ENCODE measurements at regions not wholly inside any gene's neighbourhood (a gene's known extent, or its start where the extent isn't known, plus 50 kb on each side); places are given as distances from the start of the nearest gene placed in this dataset.

- Histone ChIP-seq H3K27me3 (ENCODE audit: insufficient read depth in 3 of 3, low read length in 2 of 3) (no peaks in the 10 kb centered on the region), H3K4me1 (no peaks in the 10 kb centered on the region), H3K36me3 (ENCODE audit: insufficient read depth in 1 of 2, low read depth in 1 of 2) (no peaks in the 10 kb centered on the region), H3K4me3 (no peak overlapping the region), H3K27ac (no peak overlapping the region), H3K9me3 (no peaks in the 10 kb centered on the region)
- no peak for TF ChIP-seq CTCF (IDR thresholded peaks at IDR 0.05)
- no peak for ATAC-seq
- DNase-seq, result no peak
- intact Hi-C loops (cut with DNase I), result no loop called here
- 91 to 97% (median 96%) methylated on average over 1 of the region's 1 CpG for WGBS, 3 donors
Observed at GRCh38 chr9:2284770-2285169, 269.6 kb downstream of the SMARCA2 start.

- no peak for TF ChIP-seq CTCF (IDR thresholded peaks at IDR 0.05)
- ATAC-seq (peak in 3 of 4 donors; percentile 36 to 56 (median 39)), DNase-seq (no peak)
- 68 to 74% (median 69%) methylated on average over 10 of the region's 10 CpGs for WGBS, 3 donors
- Histone ChIP-seq H3K4me1 (no peaks in the 10 kb centered on the region), H3K4me3 (no peak overlapping the region), H3K27me3 (ENCODE audit: insufficient read depth in 3 of 3, low read length in 2 of 3) (no peaks in the 10 kb centered on the region), H3K27ac (no peak overlapping the region), H3K36me3 (ENCODE audit: insufficient read depth in 1 of 2, low read depth in 1 of 2) (no peaks in the 10 kb centered on the region), H3K9me3 (no peaks in the 10 kb centered on the region)
- intact Hi-C loops (cut with DNase I), result no loop called here
Observed at GRCh38 chr9:2285416-2286332, 270.5 kb downstream of the SMARCA2 start.

- intact Hi-C loops (cut with DNase I), result no loop called here
- no peak overlapping the region for H3K27ac ChIP-seq
- 95 to 100% (median 100%) methylated on average over 1 of the region's 1 CpG for WGBS, 3 donors
- TF ChIP-seq CTCF (IDR thresholded peaks at IDR 0.05), result no peak
- no peaks in the 10 kb centered on the region for H3K27me3 ChIP-seq (ENCODE audit: insufficient read depth in 3 of 3, low read length in 2 of 3)
- no peaks in the 10 kb centered on the region for H3K36me3 ChIP-seq (ENCODE audit: insufficient read depth in 1 of 2, low read depth in 1 of 2)
- ATAC-seq (no peak), DNase-seq (no peak)
- H3K4me1 ChIP-seq, result peaks cover 2% of the 10 kb centered on the region
- no peaks in the 10 kb centered on the region for H3K9me3 ChIP-seq
- no peak overlapping the region for H3K4me3 ChIP-seq
Observed at GRCh38 chr9:2286333-2286705, 271.2 kb downstream of the SMARCA2 start.

GRCh38 chr9:2286825-2287455, 271.8 kb downstream of the SMARCA2 start:
- ATAC-seq (no peak), DNase-seq (no peak)
- H3K36me3 ChIP-seq (ENCODE audit: insufficient read depth in 1 of 2, low read depth in 1 of 2), result no peaks in the 10 kb centered on the region
- no peak for TF ChIP-seq CTCF (IDR thresholded peaks at IDR 0.05)
- WGBS, 3 donors, result 77 to 95% (median 79%) methylated on average over 5 of the region's 5 CpGs
- no peaks in the 10 kb centered on the region for H3K9me3 ChIP-seq
- intact Hi-C loops (cut with DNase I), result no loop called here
- H3K4me3 ChIP-seq, result no peak overlapping the region
- peaks cover 6% of the 10 kb centered on the region for H3K4me1 ChIP-seq
- H3K27me3 ChIP-seq (ENCODE audit: insufficient read depth in 3 of 3, low read length in 2 of 3), result no peaks in the 10 kb centered on the region
- H3K27ac ChIP-seq, result no peak overlapping the region
